HEK293T (cell line): ENCODE measurements at regions not wholly inside any gene's neighbourhood (a gene's known extent, or its start where the extent isn't known, plus 50 kb on each side); places are given as distances from the start of the nearest gene placed in this dataset.

Experiments
- ARNT ChIP-seq: fragments of 450-650 bp; IDR thresholded peaks from 2 replicates; pipeline ENCODE4 v1.6.1; 2017; ENCODE audit warnings: mild to moderate bottlenecking
- BHLHE40 ChIP-seq: fragments of 450-650 bp; IDR thresholded peaks from 2 replicates; pipeline ENCODE4 v1.6.1; 2016; ENCODE audit warnings: mild to moderate bottlenecking, moderate library complexity, borderline replicate concordance
- FOXA1 ChIP-seq: fragments of 450-650 bp; IDR thresholded peaks from 2 replicates; pipeline ENCODE4 v1.6.1; 2016; ENCODE audit warnings: mild to moderate bottlenecking
- FOXK2 ChIP-seq: fragments of 450-650 bp; IDR thresholded peaks from 2 replicates; pipeline ENCODE4 v1.6.1; 2016; ENCODE audit warnings: mild to moderate bottlenecking
- FOXM1 ChIP-seq: fragments of 450-650 bp; IDR thresholded peaks from 2 replicates; pipeline ENCODE4 v1.6.1; 2017; ENCODE audit warnings: mild to moderate bottlenecking, borderline replicate concordance
- HDGF ChIP-seq: fragments of 450-650 bp; IDR thresholded peaks from 2 replicates; pipeline ENCODE4 v1.6.1; 2017; ENCODE audit warnings: antibody characterized with exemption, borderline replicate concordance
- L3MBTL2 ChIP-seq: fragments of 450-650 bp; conservative IDR thresholded peaks from 2 replicates; pipeline ENCODE4 v1.6.1; 2016; ENCODE audit warnings: mild to moderate bottlenecking
- SP1 ChIP-seq: fragments of 450-650 bp; IDR thresholded peaks from 2 replicates; pipeline ENCODE4 v1.6.1; 2017
- SUZ12 ChIP-seq: fragments of 450-650 bp; IDR thresholded peaks from 2 replicates; pipeline ENCODE4 v1.6.1; 2016; ENCODE audit warnings: mild to moderate bottlenecking
- TARDBP ChIP-seq: fragments of 450-650 bp; IDR thresholded peaks from 2 replicates; pipeline ENCODE4 v1.6.1; 2016
- ZNF384 ChIP-seq: fragments of 450-650 bp; IDR thresholded peaks from 2 replicates; pipeline ENCODE4 v1.6.1; 2016

DNA sequence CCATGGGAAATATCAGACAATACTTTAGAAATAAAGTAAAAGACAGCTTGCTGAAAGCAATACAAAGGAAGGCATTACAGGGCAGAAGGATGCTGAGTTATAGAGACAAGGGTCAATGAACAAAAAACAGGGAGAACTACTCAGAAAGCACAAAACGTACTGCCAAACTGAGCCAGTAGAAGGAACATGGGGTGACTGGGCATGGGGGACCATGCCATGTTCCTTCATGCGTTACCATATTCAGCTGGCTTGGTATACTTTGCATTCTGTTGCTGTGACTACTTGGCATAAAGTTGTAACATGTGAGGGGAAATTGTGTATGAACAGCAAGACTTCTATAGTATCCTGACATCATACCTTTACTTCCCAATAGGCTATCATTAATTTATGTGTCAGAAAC lies 358.6 kb upstream of the LYPLAL1 start:
- no peak for TF ChIP-seq ZNF384
- no peak for TF ChIP-seq BHLHE40
- no peak for TF ChIP-seq FOXA1
- TF ChIP-seq FOXM1, result no peak
- no peak for TF ChIP-seq SP1
- no peak for TF ChIP-seq L3MBTL2
- TF ChIP-seq TARDBP, result no peak
- no peak for TF ChIP-seq FOXK2
- no peak for TF ChIP-seq ARNT
- no peak for TF ChIP-seq HDGF
- TF ChIP-seq SUZ12, result no peak
